H9 (cell line): ENCODE measurements at regions not wholly inside any gene's neighbourhood (a gene's known extent, or its start where the extent isn't known, plus 50 kb on each side); places are given as distances from the start of the nearest gene placed in this dataset.
A peak's percentile ranks its signal among the peaks of the same experiment; 100 is the strongest.

Experiments
- DNase-seq: peaks from one replicate; pipeline ENCODE4 v3.0.0-alpha.2; 2017
- H2AFZ ChIP-seq: one replicate; pipeline ENCODE4 v1.6.1; 2013; ENCODE audit warnings: mild to moderate bottlenecking, low read length, control low read depth, moderate library complexity
- H2AK5ac ChIP-seq: 2 replicates; pipeline ENCODE4 v1.6.1; 2013; ENCODE audit warnings: low read length, control low read depth, mixed read lengths; ENCODE audit not compliant: insufficient read length
- H2BK120ac ChIP-seq: one replicate; pipeline ENCODE4 v1.6.1; 2013; ENCODE audit warnings: low read depth, mild to moderate bottlenecking, low read length, control low read depth, inconsistent platforms; ENCODE audit not compliant: poor library complexity, severe bottlenecking
- H2BK12ac ChIP-seq: 2 replicates; pipeline ENCODE4 v1.6.1; 2013; ENCODE audit warnings: low read length, control low read depth, mixed read lengths, low read depth; ENCODE audit not compliant: insufficient read length
- H2BK15ac ChIP-seq: 2 replicates; pipeline ENCODE4 v1.6.1; 2013; ENCODE audit warnings: low read depth, low read length, control low read depth
- H2BK20ac ChIP-seq: one replicate; pipeline ENCODE4 v1.6.1; 2013; ENCODE audit warnings: low read depth, mild to moderate bottlenecking, low read length, control low read depth, inconsistent platforms; ENCODE audit not compliant: poor library complexity, severe bottlenecking
- H2BK5ac ChIP-seq: 2 replicates; pipeline ENCODE4 v1.6.1; 2013; ENCODE audit warnings: low read length, control low read depth, mixed read lengths; ENCODE audit not compliant: insufficient read length
- H3K14ac ChIP-seq: 2 replicates; pipeline ENCODE4 v1.6.1; 2013; ENCODE audit warnings: low read length, control low read depth; ENCODE audit not compliant: insufficient read depth
- H3K18ac ChIP-seq: 2 replicates; pipeline ENCODE4 v1.6.1; 2013; ENCODE audit warnings: low read depth, mild to moderate bottlenecking, mixed read lengths, low read length, control low read depth; ENCODE audit not compliant: insufficient read length
- H3K23ac ChIP-seq: 2 replicates; pipeline ENCODE4 v1.6.1; 2013; ENCODE audit warnings: low read length, control low read depth, mixed read lengths, low read depth; ENCODE audit not compliant: insufficient read length
- H3K23me2 ChIP-seq: 2 replicates; pipeline ENCODE4 v1.6.1; 2013; ENCODE audit warnings: low read depth, mild to moderate bottlenecking, mixed read lengths, low read length, control low read depth; ENCODE audit not compliant: insufficient read length, poor library complexity, severe bottlenecking
- H3K27ac ChIP-seq: 2 replicates; pipeline ENCODE4 v1.5.1; 2013; ENCODE audit warnings: low read length, control low read depth, mixed read lengths, low read depth; ENCODE audit not compliant: insufficient read length
- H3K27me3 ChIP-seq: 2 replicates; pipeline ENCODE4 v1.6.1; 2013; ENCODE audit warnings: low read length, control low read depth, inconsistent platforms; ENCODE audit not compliant: insufficient read depth
- H3K4ac ChIP-seq: 2 replicates; pipeline ENCODE4 v1.6.1; 2013; ENCODE audit warnings: low read depth, mild to moderate bottlenecking, control low read depth, inconsistent platforms, low read length, moderate library complexity
- H3K4me1 ChIP-seq: 2 replicates; pipeline ENCODE4 v1.6.1; 2013; ENCODE audit warnings: low read length, control low read depth, inconsistent platforms; ENCODE audit not compliant: insufficient read depth
- H3K4me2 ChIP-seq: 2 replicates; pipeline ENCODE4 v1.6.1; 2013; ENCODE audit warnings: low read length, control low read depth, mixed read lengths; ENCODE audit not compliant: insufficient read length, insufficient read depth
- H3K56ac ChIP-seq: 2 replicates; pipeline ENCODE4 v1.6.1; 2013; ENCODE audit warnings: low read depth, mild to moderate bottlenecking, mixed read lengths, low read length, control low read depth; ENCODE audit not compliant: insufficient read length
- H3K79me1 ChIP-seq: 2 replicates; pipeline ENCODE4 v1.6.1; 2013; ENCODE audit warnings: low read depth, mild to moderate bottlenecking, moderate library complexity, low read length, control low read depth, inconsistent platforms; ENCODE audit not compliant: insufficient read depth, poor library complexity, severe bottlenecking
- H3K79me2 ChIP-seq: 2 replicates; pipeline ENCODE4 v1.6.1; 2013; ENCODE audit warnings: low read length, control low read depth, inconsistent platforms; ENCODE audit not compliant: insufficient read depth
- H3K9ac ChIP-seq: 2 replicates; pipeline ENCODE4 v1.6.1; 2013; ENCODE audit warnings: low read length, control low read depth, mixed read lengths; ENCODE audit not compliant: insufficient read length; ENCODE audit errors: extremely low read depth
- H3K9me3 ChIP-seq: one replicate; pipeline ENCODE4 v1.6.1; 2013; ENCODE audit warnings: low read depth, low read length, inconsistent platforms; ENCODE audit not compliant: control insufficient read depth
- H3T11ph ChIP-seq: one replicate; pipeline ENCODE4 v1.6.1; 2013; ENCODE audit warnings: mild to moderate bottlenecking, low read length, control low read depth, inconsistent platforms
- H4K20me1 ChIP-seq: one replicate; pipeline ENCODE4 v1.6.1; 2013; ENCODE audit not compliant: control insufficient read depth, insufficient read length, insufficient read depth
- H4K5ac ChIP-seq: 2 replicates; pipeline ENCODE4 v1.6.1; 2013; ENCODE audit warnings: low read depth, mild to moderate bottlenecking, mixed read lengths, low read length, control low read depth; ENCODE audit not compliant: insufficient read length
- H4K8ac ChIP-seq: replicated peaks from 2 replicates; pipeline ENCODE4 v1.6.1; 2013; ENCODE audit warnings: low read length, control low read depth, mixed read lengths, low read depth; ENCODE audit not compliant: insufficient read length
- H4K91ac ChIP-seq: 2 replicates; pipeline ENCODE4 v1.6.1; 2013; ENCODE audit warnings: low read depth, mild to moderate bottlenecking, moderate library complexity, mixed read lengths, low read length, control low read depth; ENCODE audit not compliant: insufficient read length
- H3K27ac Mint-ChIP-seq, 3 experiments: 2 replicates in 2 of 3; 3 replicates in 1 of 3; pipeline ENCODE4 v1.8.0; 2020 to 2021; ENCODE audit warnings: mixed read lengths in 3 of 3, mild to moderate bottlenecking in 1 of 3, moderate library complexity in 1 of 3
- H3K27me3 Mint-ChIP-seq: 2 replicates; pipeline ENCODE4 v1.8.0; 2021; ENCODE audit warnings: low read depth, mild to moderate bottlenecking, moderate library complexity, mixed read lengths
- H3K36me3 Mint-ChIP-seq, 3 experiments: 2 replicates in 2 of 3; 3 replicates in 1 of 3; pipeline ENCODE4 v1.8.0; 2020 to 2021; ENCODE audit warnings: low read depth in 3 of 3, mixed read lengths in 3 of 3; ENCODE audit not compliant: insufficient read depth in 1 of 3
- H3K4me1 Mint-ChIP-seq, 2 experiments: 2 replicates each; pipeline ENCODE4 v1.8.0; 2020; ENCODE audit warnings: mixed read lengths in 2 of 2
- H3K4me3 Mint-ChIP-seq, 2 experiments: 2 replicates in 1 of 2; 3 replicates in 1 of 2; pipeline ENCODE4 v1.8.0; 2020 to 2021; ENCODE audit warnings: mild to moderate bottlenecking in 2 of 2, mixed read lengths in 2 of 2, moderate library complexity in 1 of 2
- H3K9me3 Mint-ChIP-seq, 2 experiments: 2 replicates in 1 of 2; 3 replicates in 1 of 2; pipeline ENCODE4 v1.8.0; 2020; ENCODE audit warnings: mild to moderate bottlenecking in 2 of 2, mixed read lengths in 2 of 2, moderate library complexity in 1 of 2
- WGBS: extraction: QIAGEN DNeasy Blood & Tissue Kit; methylation state at CpG from one replicate; pipeline ENCODE4 v1.1.7; 2013; ENCODE audit warnings: missing lambda C conversion rate, low lambda C conversion rate, mixed read lengths; ENCODE audit not compliant: insufficient read length; ENCODE audit errors: extremely low coverage; 5-methylcytosine and 5-hydroxymethylcytosine counted together
- TF ChIP-seq, protein P1 (sequence below): fragments of 200-600 bp; sonication (generic); conservative IDR thresholded peaks from 3 replicates; pipeline ENCODE4 v1.8.0; 2021; ENCODE audit warnings: antibody characterized with exemption, mild to moderate bottlenecking

- Histone ChIP-seq H4K91ac (no peak overlapping the region), H2AK5ac (no peak overlapping the region), H2BK120ac (no peak overlapping the region), H4K20me1 (no peaks in the 10 kb centered on the region), H2BK5ac (no peak overlapping the region), H3K56ac (no peak overlapping the region), H3K4me2 (no peak overlapping the region), H2AFZ (no peak overlapping the region), H3K4ac (no peak overlapping the region), H3K79me1 (no peaks in the 10 kb centered on the region), H3K4me1 (no peaks in the 10 kb centered on the region), H4K5ac (no peak overlapping the region), H2BK15ac (no peak overlapping the region), H3K23ac (no peak overlapping the region), H2BK12ac (no peak overlapping the region), H2BK20ac (no peak overlapping the region), H3K27me3 (no peaks in the 10 kb centered on the region), H3T11ph (no peak overlapping the region), H3K23me2 (no peaks in the 10 kb centered on the region), H3K9me3 (no peaks in the 10 kb centered on the region), H3K79me2 (no peaks in the 10 kb centered on the region), H3K18ac (no peak overlapping the region), H3K9ac (no peak overlapping the region), H3K27ac (no peak overlapping the region), H4K8ac (no peak overlapping the region), H3K14ac (no peak overlapping the region)
- DNase-seq = peak; percentile 9
- WGBS = no CpG with 5 or more reads among the region's 8 CpGs
- TF ChIP-seq, protein P1, sequence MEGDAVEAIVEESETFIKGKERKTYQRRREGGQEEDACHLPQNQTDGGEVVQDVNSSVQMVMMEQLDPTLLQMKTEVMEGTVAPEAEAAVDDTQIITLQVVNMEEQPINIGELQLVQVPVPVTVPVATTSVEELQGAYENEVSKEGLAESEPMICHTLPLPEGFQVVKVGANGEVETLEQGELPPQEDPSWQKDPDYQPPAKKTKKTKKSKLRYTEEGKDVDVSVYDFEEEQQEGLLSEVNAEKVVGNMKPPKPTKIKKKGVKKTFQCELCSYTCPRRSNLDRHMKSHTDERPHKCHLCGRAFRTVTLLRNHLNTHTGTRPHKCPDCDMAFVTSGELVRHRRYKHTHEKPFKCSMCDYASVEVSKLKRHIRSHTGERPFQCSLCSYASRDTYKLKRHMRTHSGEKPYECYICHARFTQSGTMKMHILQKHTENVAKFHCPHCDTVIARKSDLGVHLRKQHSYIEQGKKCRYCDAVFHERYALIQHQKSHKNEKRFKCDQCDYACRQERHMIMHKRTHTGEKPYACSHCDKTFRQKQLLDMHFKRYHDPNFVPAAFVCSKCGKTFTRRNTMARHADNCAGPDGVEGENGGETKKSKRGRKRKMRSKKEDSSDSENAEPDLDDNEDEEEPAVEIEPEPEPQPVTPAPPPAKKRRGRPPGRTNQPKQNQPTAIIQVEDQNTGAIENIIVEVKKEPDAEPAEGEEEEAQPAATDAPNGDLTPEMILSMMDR = no peak
- no peaks in the 10 kb centered on the region for H3K36me3 Mint-ChIP-seq
- H3K27me3 Mint-ChIP-seq = peaks cover 7% of the 10 kb centered on the region; the same call in 1 of the 2 replicates
- no peaks in the 10 kb centered on the region for H3K9me3 Mint-ChIP-seq
- H3K4me1 Mint-ChIP-seq = no peaks in the 10 kb centered on the region
- H3K27ac Mint-ChIP-seq = no peak overlapping the region
- no peak overlapping the region for H3K4me3 Mint-ChIP-seq
Measured at GRCh38 chr2:609881-610280, 67.3 kb downstream of the TMEM18 start.
